ENCODE measurements at regions not wholly inside any gene's neighbourhood (a gene's known extent, or its start where the extent isn't known, plus 50 kb on each side); places are given as distances from the start of the nearest gene placed in this dataset.
"Not testable (repeated sequence)": the region's sequence is repeated elsewhere in the genome, so short reads cannot be mapped to it uniquely, and the experiment has no call there.

- not testable (repeated sequence) for TF ChIP-seq POLR2A (IDR thresholded peaks at IDR 0.05); POLR2AphosphoS5 (IDR thresholded peaks at IDR 0.05); CTCF (IDR thresholded peaks at IDR 0.05); EP300 (IDR thresholded peaks at IDR 0.05; ENCODE audit: low read depth)
Observed at GRCh38 chr1:112821307-112822063, 106.4 kb upstream of the PPM1J start.

Measured in transverse colon (tissue), 4 donors.